HFFc6 (cell line): ENCODE measurements at regions not wholly inside any gene's neighbourhood (a gene's known extent, or its start where the extent isn't known, plus 50 kb on each side); places are given as distances from the start of the nearest gene placed in this dataset.
"Not testable (repeated sequence)": the region's sequence is repeated elsewhere in the genome, so short reads cannot be mapped to it uniquely, and the experiment has no call there.

Experiments
- DNase-seq: peaks from one replicate; pipeline ENCODE4 v3.0.0-alpha.2; 2018
- H3K27ac Mint-ChIP-seq: 2 replicates; pipeline ENCODE4 v1.8.0; 2020; ENCODE audit warnings: mild to moderate bottlenecking, mixed read lengths
- H3K27me3 Mint-ChIP-seq: 2 replicates; pipeline ENCODE4 v1.8.0; 2021; ENCODE audit warnings: mild to moderate bottlenecking, moderate library complexity, mixed read lengths; ENCODE audit not compliant: insufficient read depth
- H3K36me3 Mint-ChIP-seq: 2 replicates; pipeline ENCODE4 v1.8.0; 2021; ENCODE audit warnings: low read depth, mixed read lengths
- H3K4me1 Mint-ChIP-seq: 2 replicates; pipeline ENCODE4 v1.8.0; 2020; ENCODE audit warnings: low read depth, mixed read lengths
- H3K4me3 Mint-ChIP-seq: 2 replicates; pipeline ENCODE4 v1.8.0; 2020; ENCODE audit warnings: mild to moderate bottlenecking, moderate library complexity, mixed read lengths
- H3K9me3 Mint-ChIP-seq: 2 replicates; pipeline ENCODE4 v1.8.0; 2020; ENCODE audit warnings: mild to moderate bottlenecking, mixed read lengths
- CTCF ChIP-seq: fragments of 200-600 bp; sonication (generic); IDR thresholded peaks from 2 replicates; pipeline ENCODE4 v1.5.0; 2021; ENCODE audit warnings: antibody characterized with exemption, mild to moderate bottlenecking

GRCh38 chr13:90258129-90258528, 1089.4 kb upstream of the MIR17HG start:
- no peak overlapping the region for H3K4me3 Mint-ChIP-seq
- no peaks in the 10 kb centered on the region for H3K4me1 Mint-ChIP-seq
- no peak for DNase-seq
- H3K9me3 Mint-ChIP-seq: no peaks in the 10 kb centered on the region
- no peaks in the 10 kb centered on the region for H3K36me3 Mint-ChIP-seq
- H3K27ac Mint-ChIP-seq: no peak overlapping the region
- TF ChIP-seq CTCF: no peak
- H3K27me3 Mint-ChIP-seq: no peaks in the 10 kb centered on the region

GRCh38 chr13:90261343-90261742, 1086.1 kb upstream of the MIR17HG start:
- Mint-ChIP-seq H3K4me3 (no peak overlapping the region), H3K27me3 (no peaks in the 10 kb centered on the region; the same call in 1 of the 2 replicates), H3K9me3 (no peaks in the 10 kb centered on the region), H3K4me1 (no peaks in the 10 kb centered on the region), H3K27ac (no peak overlapping the region), H3K36me3 (no peaks in the 10 kb centered on the region)
- no peak for TF ChIP-seq CTCF
- no peak for DNase-seq

- Mint-ChIP-seq H3K36me3 (no peaks in the 10 kb centered on the region), H3K9me3 (no peaks in the 10 kb centered on the region), H3K4me1 (peaks cover 6% of the 10 kb centered on the region; the same call in 1 of the 2 replicates), H3K27me3 (peaks cover 2% of the 10 kb centered on the region; the same call in 1 of the 2 replicates), H3K27ac (no peak overlapping the region), H3K4me3 (no peak overlapping the region)
- no peak for TF ChIP-seq CTCF
- DNase-seq: no peak
These were observed 1077.3 kb upstream of the MIR17HG start for GRCh38 chr13:90270226-90270625.

GRCh38 chr13:90272356-90272755, 1075.1 kb upstream of the MIR17HG start:
- peaks cover 6% of the 10 kb centered on the region; the same call in 1 of the 2 replicates for H3K4me1 Mint-ChIP-seq
- DNase-seq: peak; percentile 31
- H3K27ac Mint-ChIP-seq: no peak overlapping the region
- peaks cover 2% of the 10 kb centered on the region; the same call in 1 of the 2 replicates for H3K27me3 Mint-ChIP-seq
- no peaks in the 10 kb centered on the region for H3K36me3 Mint-ChIP-seq
- no peak overlapping the region for H3K4me3 Mint-ChIP-seq
- no peak for TF ChIP-seq CTCF
- no peaks in the 10 kb centered on the region for H3K9me3 Mint-ChIP-seq

GRCh38 chr13:90276216-90276615, 1071.3 kb upstream of the MIR17HG start:
- peaks cover 6% of the 10 kb centered on the region; the same call in 1 of the 2 replicates for H3K4me1 Mint-ChIP-seq

GRCh38 chr13:90278231-90278630, 1069.3 kb upstream of the MIR17HG start:
- not testable (repeated sequence) for H3K4me1 Mint-ChIP-seq, H3K27me3 Mint-ChIP-seq, H3K36me3 Mint-ChIP-seq, H3K9me3 Mint-ChIP-seq, H3K4me3 Mint-ChIP-seq, H3K27ac Mint-ChIP-seq, DNase-seq

More at GRCh38 chr13:90276216-90276615, 1071.3 kb upstream of the MIR17HG start:
- no peak for TF ChIP-seq CTCF
- Mint-ChIP-seq H3K4me3 (no peak overlapping the region), H3K9me3 (no peaks in the 10 kb centered on the region), H3K27ac (no peak overlapping the region), H3K36me3 (no peaks in the 10 kb centered on the region), H3K27me3 (no peaks in the 10 kb centered on the region; the same call in 1 of the 2 replicates)
- no peak for DNase-seq
